ENCODE measurements at regions not wholly inside any gene's neighbourhood (a gene's known extent, or its start where the extent isn't known, plus 50 kb on each side); places are given as distances from the start of the nearest gene placed in this dataset.
A peak's percentile ranks its signal among the peaks of the same experiment; 100 is the strongest.

GRCh38 chr14:65937079-65937959, 524.8 kb downstream of the FUT8 start:
- DNase-seq, result no peak

- no peak for DNase-seq
Measured at GRCh38 chr14:65937960-65938316, 525.4 kb downstream of the FUT8 start.

GRCh38 chr14:65938738-65939137, 526.2 kb downstream of the FUT8 start:
- no peak for DNase-seq

GRCh38 chr14:65939184-65939583, 526.7 kb downstream of the FUT8 start:
- no peak for DNase-seq

GRCh38 chr14:65940056-65940735, 527.7 kb downstream of the FUT8 start:
- no peak for DNase-seq

GRCh38 chr14:65941091-65941490, 528.6 kb downstream of the FUT8 start:
- DNase-seq, result no peak

- no peak for DNase-seq
Measured at GRCh38 chr14:65943150-65943549, 530.6 kb downstream of the FUT8 start.

- no peak for DNase-seq
Measured at GRCh38 chr14:65943916-65944410, 531.4 kb downstream of the FUT8 start.

- no peak for DNase-seq
Measured at GRCh38 chr14:65945327-65945726, 532.8 kb downstream of the FUT8 start.

GRCh38 chr14:65946494-65946893, 534.0 kb downstream of the FUT8 start:
- no peak for DNase-seq

- DNase-seq, result no peak
Measured at GRCh38 chr14:65948302-65948701, 535.8 kb downstream of the FUT8 start.

- no peak for DNase-seq
Measured at GRCh38 chr14:65949711-65950516, 536.3 kb upstream of the CCDC196 start.

- no peak for DNase-seq
Measured at GRCh38 chr14:65954942-65955341, 531.2 kb upstream of the CCDC196 start.

GRCh38 chr14:65957631-65958205, 528.5 kb upstream of the CCDC196 start:
- no peak for DNase-seq

GRCh38 chr14:65958664-65959562, 527.3 kb upstream of the CCDC196 start:
- DNase-seq, result no peak

- DNase-seq, result no peak
Measured at GRCh38 chr14:65959563-65960024, 526.6 kb upstream of the CCDC196 start.

GRCh38 chr14:65961004-65961403, 525.2 kb upstream of the CCDC196 start:
- DNase-seq, result peak; percentile 57 to 72

GRCh38 chr14:65962952-65963351, 523.2 kb upstream of the CCDC196 start:
- no peak for DNase-seq

GRCh38 chr14:65964366-65964765, 521.8 kb upstream of the CCDC196 start:
- no peak for DNase-seq

GRCh38 chr14:65966188-65966587, 520.0 kb upstream of the CCDC196 start:
- DNase-seq, result no peak

GRCh38 chr14:65972346-65972870, 513.8 kb upstream of the CCDC196 start:
- DNase-seq, result no peak
